NCI-H345 treated with DMSO at 0.1 percent for 48 hours (cell line): ENCODE measurements at regions not wholly inside any gene's neighbourhood (a gene's known extent, or its start where the extent isn't known, plus 50 kb on each side); places are given as distances from the start of the nearest gene placed in this dataset.

Experiments used
- DNase-seq: peaks from one replicate; lab custom pipeline; 2025; ENCODE audit not compliant: unreplicated experiment; lab: John Stamatoyannopoulos, UW

DNA sequence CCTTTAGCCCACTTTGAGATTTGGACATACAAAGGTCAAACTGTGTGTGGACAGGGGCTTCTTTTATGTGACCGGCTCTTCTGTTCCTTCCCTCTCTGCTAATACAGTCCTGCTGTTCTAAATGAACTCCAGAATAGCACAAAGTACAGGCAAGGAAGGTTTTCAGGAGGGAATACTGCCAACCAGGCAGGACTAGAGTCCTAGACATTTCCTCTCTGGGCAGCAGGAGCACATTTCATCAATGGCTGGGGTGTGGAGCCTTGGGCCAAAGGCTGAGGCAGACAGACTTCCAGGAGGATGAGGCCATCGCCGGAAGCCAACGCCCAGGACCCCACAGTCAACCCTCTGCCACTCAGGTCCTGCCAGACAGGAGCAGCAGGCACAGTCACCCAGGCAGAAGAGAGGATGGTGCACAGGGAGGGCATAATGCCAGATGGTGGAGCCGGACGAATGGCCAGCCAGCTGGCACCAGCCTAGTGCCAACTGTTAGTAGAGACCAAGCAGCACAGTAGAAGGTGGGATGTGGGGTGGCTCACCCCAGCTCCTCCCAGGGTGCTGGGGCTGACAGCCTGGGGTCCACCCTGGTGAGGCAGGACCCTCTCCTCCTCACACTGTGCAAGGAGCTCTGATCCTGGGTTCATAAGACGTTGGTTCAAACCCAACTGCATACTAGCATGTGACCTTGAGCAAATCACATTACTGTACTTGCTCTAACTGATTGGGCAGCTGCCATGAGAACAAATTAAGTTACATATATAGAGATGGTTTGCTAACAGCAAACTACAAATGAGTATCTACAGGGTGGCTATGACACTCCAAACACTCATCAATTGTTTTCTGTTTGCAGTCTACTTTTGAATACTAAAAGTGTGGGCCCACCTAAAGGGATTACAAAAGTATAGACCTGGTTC, 410.7 kb downstream of the SIPA1L2 start:
- DNase-seq, result no peak

DNA sequence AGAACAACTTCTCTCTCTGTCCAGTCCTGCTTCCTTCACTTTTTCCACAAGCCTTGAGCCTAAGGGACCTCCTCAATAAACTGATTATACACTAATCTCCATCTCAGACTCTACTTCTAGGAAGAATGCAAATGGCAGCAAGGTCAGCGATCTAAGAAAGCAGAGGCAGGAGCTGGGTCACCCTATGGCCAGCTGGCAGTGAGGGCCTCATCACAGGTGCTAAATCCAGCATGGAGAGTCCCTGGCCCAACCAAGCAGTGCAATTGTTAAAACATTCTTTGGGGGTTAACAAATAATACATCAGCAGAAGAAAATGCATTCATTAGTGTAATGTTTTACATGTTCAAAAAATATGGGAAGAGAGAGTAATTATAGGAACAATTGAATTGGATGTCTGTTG, 416.0 kb downstream of the SIPA1L2 start:
- no peak for DNase-seq

DNA sequence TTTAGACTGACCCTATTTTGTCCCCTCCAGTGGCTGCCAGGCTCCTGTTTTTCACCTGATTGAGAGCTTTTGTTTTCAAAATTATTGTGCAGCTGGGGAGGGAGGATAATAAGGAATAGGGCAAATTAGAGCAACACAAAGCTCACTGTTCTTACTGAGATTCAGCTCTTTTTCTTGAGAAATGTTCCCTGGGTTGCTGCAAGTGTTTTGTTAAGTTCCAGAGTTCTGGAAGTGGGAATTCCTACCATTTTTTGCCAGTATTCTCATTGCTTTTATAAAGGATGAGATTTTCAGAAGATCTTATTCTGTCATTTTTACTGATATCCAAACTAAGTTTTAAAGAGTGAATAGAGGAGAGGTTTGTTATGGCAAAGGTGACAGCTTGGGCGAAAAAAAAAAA, 417.7 kb downstream of the SIPA1L2 start:
- DNase-seq, result no peak

DNA sequence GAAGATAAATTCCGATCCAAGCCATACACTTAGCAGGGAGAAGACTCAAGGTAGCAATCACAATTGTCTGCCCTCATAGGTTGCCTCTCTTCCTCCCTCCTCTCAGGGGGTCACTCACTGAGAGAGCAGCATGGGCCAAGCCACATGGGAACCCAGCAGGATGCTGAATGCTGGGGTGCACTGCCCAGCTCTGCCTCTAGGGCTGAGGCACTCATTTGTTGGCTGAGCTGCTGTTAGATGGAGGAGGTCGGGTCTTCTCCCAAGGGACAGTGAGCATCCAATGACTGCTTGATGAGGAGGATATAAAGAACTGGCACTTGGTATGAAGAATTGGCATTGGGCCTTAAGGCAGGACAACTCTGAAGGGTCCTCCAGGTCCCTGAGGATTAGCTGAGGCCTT, 418.8 kb downstream of the SIPA1L2 start:
- DNase-seq, result no peak

DNA sequence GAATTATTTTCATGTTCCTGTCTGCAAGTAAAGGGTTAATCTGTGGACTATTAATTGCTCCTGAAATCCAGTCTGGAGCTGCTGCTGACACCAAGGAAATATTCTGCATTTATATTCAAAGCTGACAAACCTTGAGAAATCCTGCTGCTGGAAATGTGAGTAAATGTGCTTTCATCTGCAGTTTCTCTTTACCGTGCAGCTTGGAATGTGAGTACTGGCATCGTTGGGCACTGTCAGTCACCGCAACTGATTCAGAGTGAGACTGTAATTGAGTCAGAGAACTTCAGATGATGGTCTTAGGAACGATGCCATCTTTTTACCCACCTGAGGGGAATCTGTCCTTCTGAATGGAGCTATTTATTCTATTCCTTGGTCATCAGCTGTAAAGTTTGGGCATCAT, 420.6 kb downstream of the SIPA1L2 start:
- DNase-seq, result no peak

DNA sequence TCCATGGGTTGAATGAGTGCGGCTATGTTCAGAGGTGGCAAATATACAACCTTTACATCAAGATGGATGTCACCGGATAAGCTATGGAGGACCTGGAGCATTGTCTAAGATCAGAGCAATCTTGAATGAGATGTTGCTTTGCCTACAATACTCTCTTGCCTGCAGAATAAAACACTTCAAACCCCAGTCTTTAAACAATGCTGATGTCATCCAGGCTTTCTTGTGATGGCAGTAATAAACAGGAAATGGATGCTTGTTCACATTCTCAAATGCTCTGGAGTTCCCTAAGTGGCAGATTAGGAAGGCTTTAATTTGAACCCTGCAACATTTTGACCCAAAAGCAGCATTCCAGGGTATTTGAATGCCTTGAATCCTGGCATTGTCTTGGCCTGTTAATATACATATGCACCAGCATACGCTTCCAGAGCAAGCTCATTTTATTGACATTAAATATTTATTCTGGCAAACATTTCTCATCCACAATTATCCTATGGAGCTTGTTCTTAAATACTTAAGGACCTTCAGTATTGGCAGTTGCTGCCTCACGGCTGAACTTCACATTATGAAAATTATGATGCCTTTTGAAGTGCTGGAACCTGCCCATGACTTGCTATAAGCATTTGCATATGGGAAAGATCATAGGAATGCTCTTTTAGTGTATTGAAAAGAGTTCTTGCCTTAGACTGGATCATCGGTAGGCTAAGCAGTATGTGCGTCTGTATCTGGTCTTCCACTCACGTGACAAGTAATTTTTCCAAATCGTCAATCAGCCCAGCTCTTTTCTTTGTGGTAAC, 422.7 kb downstream of the SIPA1L2 start:
- DNase-seq, result no peak

DNA sequence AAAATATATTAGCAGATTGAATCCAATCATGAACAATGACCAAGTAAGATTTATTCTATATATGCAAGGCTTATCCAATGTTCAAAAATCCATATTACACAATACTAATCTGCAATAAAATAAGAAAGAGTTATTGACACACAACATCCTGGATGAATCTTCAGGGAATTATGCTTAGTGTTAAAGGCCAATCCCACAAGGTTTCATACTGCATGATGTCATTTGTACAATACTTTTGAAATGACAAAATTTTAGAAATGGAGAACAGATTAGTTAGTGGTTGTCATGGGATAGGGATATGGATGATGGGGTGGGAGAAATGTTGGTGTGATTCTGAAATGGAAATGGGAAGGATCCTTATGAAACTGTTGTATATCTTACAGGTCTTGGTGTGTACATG, 425.7 kb downstream of the SIPA1L2 start:
- DNase-seq, result no peak

DNA sequence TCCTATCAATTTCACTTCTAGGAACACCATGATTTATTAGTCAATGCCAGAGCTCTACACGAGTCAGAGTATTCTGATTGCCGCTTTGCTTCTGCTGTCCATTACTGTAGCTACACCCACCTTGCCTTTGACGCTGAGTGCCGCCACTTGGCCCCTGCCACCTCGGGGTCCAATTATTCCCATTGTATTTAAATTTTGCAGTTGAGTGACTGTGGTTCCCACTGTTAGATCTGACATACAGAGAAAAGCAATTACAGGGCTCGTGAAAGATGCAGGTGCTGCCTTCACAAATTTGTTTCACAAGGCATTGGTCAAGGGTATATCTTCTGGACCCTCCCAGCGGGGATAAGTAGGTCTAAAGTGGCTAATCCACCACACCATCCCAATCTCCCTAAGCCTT, 428.9 kb downstream of the SIPA1L2 start:
- no peak for DNase-seq

DNA sequence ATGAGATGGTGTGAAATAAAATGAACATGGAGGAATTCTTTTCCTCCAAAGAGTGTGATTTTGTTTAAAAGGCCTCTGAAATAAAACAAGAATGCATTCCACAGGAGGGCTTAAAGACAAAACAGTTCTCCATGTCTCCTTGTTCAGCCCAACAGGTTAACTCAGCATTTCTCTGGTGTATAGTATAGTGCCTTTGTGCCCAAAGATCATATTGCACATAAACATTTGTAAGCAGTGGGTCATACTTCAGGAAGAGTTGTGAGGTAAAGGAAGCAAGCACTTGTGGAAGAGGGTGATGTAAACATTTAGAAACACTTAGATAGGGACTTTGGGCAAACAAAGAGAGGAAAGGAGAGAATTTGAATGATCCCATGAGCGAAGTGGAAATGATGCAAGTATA, 433.9 kb downstream of the SIPA1L2 start:
- DNase-seq, result no peak

DNA sequence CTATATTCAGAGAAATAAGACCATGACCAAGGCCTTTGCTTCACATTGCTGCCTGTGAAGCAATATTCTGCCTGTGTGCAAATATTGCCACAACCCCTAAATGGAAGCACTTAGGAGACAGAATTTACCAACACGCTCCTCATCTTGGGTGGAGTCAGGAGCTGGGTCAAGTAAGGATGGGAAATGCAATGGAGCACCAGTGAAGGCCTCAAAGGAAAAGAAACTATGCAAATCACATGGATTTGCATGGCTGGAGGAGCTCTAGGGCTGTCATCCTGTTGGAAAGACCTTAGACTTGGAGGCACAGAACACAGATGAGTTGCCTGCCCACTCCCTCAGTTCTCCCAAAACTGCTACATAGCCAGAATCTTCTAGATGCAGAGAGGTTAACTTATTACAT, 435.5 kb downstream of the SIPA1L2 start:
- DNase-seq, result no peak

DNA sequence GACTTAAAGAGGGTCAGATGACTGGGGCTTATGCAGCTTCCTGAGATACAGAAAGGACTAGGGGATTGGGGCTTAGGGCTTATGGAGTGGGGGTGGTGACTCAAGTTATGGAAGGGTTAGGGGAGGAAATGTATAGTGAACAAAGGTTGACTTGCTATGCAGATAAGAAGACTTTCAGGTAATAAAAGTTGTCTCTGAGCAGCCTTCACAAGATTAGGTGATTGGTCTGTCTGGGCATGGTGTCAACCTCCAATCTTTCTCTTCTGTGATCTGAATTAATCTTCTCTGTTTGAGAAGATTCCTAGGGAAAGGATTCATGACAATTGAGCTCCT, 436.5 kb downstream of the SIPA1L2 start:
- no peak for DNase-seq

DNA sequence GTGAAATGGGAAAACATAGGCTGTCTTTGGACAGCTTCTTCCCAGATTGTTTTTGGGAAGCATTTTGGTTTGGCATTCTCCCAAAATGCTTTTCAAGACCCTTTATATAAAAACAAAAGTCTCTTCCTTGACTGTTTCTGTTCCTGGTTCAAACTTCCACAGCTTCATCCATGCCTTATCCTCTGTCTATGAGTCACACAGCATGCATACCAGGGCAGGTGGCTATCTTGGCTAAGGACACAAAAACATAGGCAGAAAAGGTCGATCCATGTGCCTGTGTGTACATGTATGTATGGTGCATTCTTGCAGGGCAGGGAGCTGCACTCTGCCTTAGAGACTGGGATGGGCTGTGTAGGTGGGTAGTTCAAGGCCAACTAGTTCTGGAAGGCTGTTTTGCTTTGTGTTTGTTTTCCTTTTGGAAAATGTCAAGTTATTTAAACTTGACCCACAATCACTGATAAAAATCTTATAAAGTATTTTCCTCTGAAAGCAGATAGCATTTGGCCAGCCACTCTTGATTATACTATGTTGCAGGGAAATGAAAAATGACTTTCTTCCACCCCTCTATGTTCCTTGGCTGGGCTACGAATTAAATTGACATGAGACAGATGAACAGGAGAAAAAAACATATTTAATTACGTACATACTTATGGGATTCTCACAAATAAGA, 437.0 kb downstream of the SIPA1L2 start:
- DNase-seq, result no peak

DNA sequence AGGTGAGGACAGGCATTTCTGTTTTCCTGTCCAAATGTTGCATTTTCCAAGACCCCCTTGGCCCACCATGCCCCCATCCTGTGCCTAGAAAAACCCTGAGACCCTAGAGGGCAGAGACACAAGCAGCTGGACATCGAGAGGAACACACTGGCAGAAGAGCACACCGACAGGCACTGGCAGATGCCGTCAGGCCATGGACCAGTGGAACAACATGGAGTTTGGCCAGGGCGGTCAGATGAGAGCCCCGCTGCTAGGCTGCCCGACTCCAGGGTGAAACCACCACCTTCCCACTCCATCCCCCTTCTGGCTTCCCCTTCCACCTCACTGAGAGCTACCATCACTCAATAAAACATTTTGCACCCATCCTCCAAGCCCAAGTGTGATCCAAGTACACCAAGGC, 438.4 kb downstream of the SIPA1L2 start:
- no peak for DNase-seq

DNA sequence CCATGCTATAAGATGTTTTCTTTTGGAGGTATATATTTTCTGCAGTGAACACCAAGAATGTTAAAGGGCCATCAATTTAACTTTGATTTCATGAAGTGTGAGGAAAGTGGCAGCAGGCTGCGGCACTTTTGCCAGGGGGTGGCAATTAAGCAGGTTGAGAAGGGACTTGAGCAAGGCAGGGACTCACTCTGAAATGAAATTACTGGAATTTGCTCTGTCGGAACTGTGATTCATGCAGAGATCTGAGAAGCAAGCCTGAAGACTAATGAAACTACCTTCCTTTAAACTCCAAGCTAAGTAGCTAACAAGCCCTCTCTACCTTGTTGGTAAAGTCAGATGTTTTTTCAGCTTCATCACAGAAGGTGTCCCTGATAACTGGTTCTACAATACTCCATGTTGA, 441.6 kb downstream of the SIPA1L2 start:
- DNase-seq, result no peak

DNA sequence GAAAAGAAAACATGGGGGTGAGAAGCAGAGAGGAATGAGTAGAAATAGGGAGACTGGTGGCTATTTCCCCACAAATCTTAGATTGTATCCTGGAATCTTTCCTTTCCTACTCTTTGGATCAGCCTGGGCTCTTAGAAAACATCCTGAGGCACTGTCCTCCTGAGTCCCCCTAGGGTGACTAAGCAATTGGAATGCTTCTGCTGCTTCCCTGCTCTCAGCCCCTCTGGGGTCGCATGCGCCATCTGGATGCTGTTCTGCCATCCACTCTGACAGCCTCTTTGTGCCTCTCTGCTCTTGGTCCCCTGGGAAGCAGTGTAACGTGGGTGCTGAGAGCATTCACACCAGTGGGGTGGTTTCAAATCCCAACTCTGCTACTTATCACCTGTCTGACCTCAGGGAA, 443.0 kb downstream of the SIPA1L2 start:
- DNase-seq, result no peak

DNA sequence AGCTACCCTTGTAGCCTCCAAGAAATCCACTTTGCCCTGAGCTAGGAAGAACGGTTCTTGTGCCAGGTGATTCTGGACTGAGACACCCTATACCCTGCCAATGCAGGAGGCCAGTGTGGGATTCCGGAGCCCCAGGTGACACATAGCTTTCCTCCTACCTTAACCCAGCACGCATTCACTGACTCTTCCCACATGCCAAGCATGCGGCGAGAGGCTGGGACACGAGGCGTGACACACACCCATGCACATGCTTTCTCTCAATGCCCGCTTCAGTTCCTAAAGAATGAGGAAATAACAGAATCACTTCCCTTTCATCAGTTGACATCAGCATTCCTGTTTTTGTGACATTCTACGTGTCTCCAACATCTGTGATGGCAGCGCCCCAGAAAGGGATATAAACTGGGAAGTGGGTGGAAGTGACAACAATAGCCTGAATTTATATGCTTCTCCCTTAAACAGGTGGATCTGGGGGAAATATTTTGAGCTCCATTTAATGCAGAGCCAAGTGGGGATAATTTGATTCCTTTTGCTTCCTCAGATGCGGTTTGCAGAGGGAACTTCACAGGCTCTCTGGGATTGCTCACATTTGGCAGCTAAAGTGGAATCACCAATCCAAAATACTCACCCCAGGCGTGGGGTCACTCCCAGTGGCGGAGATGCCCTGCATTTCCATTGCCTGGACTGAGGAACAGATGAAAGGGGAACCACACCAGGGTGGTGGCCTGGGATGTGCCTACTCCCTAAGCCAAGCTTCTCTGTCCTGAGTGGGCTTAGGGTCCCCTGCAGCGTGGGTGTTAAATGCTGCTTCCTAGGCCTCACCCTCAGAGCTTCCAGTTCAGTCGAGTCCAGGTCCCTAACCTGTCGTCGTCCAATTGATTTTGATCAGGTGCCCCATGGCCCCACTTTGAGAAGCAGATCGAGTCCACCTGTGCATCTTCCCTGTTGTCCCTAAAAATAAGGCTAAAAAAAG, 445.1 kb downstream of the SIPA1L2 start:
- no peak for DNase-seq

DNA sequence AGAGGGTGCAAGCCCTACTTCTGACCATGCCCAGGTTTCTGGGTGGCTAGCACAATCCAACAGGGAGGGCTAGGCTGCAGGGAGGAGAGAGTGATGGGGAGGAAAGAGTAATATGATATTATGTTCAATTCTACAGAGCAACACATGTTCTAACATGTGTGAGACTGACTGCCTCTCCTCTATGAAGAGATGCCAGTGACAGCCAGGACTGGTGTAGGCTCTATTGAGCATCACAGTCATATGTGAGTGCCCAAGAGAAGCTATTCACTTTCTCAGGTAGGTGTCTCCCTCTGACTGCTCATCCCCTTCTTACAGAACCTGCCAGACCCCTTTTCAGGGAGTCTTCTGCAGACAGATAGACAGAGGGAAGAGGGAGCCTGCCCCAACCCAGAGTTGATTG, 446.1 kb downstream of the SIPA1L2 start:
- no peak for DNase-seq

DNA sequence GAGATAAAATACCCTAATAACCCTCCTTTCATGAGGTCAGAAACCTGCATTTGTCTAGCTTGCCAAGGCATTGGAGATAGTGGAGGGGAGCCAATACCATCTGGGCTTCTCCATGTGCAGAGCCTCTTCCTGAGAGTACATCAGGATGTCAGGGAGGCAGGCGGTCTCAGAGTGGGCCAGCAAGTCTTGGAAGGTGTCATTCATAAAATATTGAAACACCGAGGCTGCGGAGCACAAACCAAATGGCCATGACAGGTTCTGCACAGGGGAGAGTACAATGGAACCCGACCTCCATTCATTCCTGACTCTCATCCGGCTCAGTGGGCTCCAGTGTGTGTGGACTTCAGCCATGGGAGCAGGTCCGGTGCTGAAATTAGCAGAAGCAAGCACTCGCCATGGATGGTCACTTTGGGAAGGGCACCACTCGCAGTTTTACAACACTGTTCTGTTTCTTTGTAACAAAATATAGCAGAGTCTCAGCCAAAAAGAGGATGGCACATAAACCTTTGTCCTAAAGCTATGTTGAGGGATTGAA, 446.6 kb downstream of the SIPA1L2 start:
- DNase-seq, result no peak

DNA sequence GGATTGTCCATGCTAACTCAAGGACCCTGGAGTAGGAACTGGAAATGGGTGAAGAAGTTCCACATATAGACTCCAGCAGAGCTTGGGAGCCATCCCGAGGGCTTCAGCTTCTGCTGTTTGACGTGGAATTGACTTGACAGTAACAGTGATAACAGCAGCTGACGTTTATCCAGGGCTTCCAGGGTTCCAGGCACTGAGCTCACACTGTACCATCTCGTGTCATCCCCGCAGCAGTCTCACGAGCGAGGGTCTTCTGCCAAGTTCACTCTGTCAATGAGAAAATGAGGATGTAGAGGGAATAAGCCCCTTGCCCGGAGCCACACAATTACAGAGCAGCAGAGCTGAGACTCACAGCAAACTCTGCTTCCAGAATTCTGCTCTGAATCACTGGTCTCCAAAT, 447.7 kb downstream of the SIPA1L2 start:
- DNase-seq, result no peak

DNA sequence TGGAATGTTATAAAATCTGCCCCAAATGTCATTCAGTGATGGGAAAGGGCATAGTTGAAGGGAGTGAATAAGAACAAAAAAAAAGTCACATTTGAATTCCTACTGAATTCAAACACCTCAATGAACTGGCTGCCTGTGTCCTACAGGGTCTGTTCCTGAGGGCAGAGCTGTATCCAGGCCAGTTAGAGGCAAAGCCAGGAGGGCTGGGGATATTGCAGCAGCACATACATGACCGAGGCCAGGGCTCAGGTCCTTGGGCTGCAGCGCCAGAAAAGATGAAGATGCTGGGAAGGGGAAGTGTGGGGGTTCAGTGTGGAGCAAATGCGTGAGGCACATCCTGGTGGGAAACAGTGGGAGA, 449.2 kb downstream of the SIPA1L2 start:
- DNase-seq, result no peak
